Inflammatory macrophage (primary cell): ENCODE measurements at regions not wholly inside any gene's neighbourhood (a gene's known extent, or its start where the extent isn't known, plus 50 kb on each side); places are given as distances from the start of the nearest gene placed in this dataset.

Experiments
- DNase-seq, 2 donors: peaks; one replicate each; pipeline ENCODE4 v3.0.0-alpha.2; 2020 to 2022

DNA sequence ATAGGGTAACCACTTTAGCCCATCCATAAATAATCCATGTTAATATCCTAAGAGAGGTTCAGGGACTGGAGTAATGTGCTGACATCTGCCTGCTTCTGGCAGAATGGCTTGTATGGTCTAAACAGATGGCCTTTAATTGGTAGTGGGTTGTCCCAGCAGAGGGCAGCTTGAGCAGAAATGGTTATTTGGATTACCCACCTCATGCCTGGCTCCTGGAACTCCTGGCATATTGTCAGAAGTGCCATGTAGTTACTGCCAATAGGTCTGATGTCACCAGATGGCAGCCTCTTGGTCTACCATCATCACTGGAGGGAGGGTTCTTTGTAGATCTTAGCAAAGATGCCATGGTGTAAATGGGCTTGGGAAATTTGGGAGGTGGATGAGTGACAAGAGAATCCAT is 157.5 kb upstream of the SOX9 start:
- no peak for DNase-seq

- DNase-seq: no peak
These were observed 157.0 kb upstream of the SOX9 start for GRCh38 chr17:71963791-71964190.

DNA sequence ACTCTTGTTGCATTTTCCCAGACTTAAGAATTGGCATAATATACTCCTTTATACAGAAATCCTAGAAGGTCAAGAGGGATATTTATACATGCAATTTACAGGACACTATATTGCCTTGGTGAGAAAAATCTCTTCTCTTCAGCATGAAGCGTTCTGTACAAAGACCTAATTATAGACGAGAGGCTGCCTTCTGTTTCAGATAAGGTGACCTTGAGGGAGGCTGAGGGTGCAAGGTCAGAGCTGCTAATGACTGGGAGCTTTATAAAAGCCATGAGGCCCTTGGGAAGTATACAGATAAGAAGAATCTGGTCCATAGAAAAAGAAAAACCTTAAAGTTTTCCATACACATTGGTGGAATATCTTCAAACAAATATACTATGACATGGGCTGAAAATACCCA is 156.3 kb upstream of the SOX9 start:
- DNase-seq: no peak

DNA sequence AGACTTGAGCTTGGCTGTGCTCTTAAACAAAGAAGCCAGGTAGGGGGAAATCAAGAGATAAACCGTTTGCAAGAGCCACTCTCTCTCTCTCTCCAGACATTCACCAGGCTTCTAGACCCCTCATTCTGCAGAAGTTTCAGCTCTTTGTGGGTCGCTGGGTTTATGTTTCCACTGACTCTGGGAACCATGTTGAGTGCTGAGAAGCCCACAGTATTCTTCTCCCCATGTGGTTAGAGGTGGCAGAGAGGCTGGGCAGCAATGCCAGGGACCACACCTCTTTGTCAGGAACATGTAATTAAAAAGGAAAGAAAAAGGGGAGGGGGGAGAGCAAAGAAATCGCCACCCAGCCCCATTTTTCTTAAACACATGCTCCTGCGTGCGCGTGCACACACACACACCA is 154.8 kb upstream of the SOX9 start:
- no peak for DNase-seq

DNA sequence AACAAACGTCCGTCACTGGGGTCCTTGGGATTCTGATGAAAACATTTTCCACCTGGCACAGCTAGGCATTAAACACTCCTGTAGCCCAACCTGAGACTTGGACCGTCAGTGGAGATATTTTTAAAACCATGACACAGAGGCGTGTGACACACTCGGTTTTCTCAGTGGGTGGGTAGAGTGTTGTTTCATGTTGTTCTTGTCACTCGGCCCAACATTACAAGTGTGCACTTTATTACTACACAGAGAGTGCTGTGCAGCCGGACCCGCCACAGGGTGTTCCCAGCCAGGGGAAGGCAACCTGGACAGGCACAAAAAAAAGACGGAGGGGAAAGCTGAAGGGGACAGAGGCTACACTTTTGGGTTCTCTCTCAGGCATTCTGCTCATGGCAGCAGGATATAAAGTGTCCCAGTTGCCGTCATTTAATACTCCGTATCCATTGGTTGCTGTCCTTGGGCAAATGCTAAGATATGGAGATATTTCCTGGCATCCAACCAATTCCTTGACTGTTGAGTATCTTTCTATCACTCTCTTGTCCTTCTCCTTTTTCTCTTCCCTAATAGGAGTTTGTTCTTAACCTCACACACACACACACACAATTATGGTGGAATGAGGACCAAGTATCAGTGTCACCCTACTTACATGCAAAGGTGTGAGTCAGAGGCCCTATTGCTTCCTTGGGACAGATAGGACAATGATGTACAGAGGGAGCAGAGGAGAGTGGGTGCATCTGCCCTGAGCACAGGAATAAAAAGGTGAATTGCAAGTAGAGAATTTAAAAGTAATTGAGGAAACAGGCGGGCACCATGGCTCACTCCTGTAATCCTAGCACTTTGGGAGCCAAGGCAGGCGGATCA is 154.1 kb upstream of the SOX9 start:
- no peak for DNase-seq

DNA sequence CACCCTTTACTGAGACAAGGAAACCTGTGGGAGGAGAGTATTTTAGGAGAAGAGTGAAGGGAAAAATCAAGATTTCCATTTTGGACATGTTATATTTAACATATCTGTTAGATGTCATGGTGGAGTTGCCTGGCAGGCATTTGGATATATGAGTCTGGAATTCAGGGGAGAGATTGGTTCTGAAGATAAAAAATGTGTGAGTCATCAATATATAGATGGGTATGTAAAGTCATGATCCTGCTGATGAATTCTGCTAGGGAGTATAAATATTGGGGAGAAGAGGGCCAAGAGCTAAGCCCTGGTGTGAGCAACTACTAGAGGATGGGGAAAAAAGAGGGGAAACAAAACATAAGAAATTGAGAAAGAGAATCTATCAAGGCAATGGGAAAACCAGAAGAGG is 151.3 kb upstream of the SOX9 start:
- no peak for DNase-seq

GRCh38 chr17:71970312-71970711 is 150.5 kb upstream of the SOX9 start:
- DNase-seq: no peak

DNA sequence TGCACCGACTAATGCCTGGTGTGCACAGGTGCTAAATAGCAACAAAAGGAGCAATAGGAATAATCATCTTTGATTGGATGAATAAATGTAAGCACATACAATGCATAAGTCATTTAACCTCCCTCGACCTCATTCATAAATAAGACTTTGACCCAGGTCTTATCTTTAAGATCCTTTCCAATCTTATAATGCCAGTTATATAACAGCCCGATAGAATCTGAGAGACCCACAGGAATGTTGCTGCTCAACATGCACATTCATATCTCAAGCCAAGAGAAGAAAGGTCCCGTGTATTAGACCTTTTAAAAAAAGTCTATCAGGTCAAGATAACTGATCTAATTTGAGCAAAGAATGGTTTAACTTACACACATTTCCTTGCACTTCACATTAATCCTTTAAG is 146.8 kb upstream of the SOX9 start:
- DNase-seq: no peak

DNA sequence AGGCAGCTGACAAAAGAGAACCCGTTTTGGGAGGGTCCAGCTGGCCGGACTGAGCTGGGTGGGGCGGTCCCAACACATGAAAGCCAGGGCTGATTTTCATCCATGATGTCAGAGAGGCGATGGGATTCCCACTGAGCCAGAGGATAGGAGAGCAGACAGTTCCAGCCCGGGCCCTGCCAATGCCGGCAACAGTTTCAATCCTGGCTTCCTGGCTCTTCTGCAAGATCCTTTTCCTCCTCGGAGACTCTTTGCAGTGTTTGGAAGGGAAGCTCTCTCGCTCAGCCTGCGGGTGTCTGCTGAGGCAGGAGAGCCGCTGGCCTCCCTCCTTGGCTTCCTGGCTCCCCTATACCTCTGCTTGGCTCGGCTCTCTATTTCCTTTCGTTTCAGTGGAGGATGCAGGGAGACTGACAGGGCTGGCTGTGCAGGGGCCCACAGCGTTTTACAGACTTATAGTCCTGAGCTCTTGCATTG is 145.5 kb upstream of the SOX9 start:
- no peak for DNase-seq

DNA sequence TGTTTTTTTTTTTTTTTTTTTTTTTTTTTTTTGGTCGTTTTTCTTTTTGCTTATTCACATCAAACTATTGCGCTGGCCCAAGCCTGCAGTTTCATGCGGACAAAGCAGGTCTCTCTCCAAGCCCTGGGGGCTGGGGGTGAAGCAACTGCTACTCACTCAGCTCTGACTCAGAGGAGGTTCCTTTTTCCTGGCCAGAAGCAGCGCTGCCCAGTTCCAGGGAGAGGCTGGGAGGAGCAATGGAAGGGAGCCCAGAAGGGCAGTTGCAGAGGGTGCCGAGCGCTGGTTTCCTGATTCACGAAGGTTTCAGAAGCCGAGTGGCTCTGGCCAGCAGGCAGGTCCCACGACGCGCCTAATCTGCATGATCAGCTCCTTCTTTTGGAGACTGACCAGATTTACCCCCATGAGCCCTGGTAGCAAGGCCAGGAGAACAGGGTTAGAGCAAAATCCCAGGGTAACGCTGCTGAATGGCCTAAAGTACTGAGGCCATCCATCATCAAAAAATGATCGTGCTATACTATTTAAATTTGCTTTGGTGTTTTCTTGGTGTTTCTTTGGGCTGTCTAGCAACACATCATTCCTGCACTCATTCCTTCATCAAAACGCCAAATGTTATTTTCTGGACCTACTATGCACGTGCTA is 144.7 kb upstream of the SOX9 start:
- DNase-seq: no peak

DNA sequence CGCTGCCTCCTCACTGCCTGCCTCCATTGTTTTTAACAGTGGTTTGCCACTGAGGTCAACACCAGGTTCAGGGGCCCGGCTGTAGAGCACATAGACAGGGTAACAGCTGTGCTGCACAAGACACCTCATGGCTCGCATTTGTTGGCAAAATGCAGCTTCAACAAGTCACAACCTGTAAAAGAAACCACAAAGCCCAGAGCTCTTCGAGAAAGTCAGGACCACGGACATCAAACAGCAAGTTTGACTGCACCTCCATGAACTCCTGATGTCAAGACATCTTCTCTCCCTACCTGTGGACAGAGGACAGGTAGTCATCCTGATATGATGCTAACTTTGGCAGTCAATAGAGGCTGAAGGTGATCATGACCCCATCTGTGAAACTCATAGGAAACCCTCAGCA is 142.4 kb upstream of the SOX9 start:
- DNase-seq: no peak

GRCh38 chr17:71980171-71980570 is 140.6 kb upstream of the SOX9 start:
- no peak for DNase-seq

DNA sequence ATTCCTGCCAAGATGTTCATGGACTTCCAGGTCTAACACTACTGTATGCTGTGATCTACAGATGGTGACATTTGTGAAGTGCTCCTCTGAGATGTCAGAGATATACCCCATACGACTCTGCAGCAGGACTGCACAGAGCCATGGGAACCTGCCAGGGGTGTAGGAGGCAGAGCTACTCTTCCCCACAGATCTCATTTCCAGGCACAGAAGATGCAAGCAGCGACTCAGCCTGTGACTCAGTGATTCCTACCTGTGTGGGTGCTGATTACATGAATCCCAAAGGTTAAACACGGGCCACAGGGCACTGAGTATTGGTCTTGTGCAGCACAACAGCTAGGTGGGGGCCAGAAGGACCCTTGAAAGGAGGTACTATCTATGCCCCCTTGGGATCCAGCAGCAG is 137.0 kb upstream of the SOX9 start:
- no peak for DNase-seq

DNA sequence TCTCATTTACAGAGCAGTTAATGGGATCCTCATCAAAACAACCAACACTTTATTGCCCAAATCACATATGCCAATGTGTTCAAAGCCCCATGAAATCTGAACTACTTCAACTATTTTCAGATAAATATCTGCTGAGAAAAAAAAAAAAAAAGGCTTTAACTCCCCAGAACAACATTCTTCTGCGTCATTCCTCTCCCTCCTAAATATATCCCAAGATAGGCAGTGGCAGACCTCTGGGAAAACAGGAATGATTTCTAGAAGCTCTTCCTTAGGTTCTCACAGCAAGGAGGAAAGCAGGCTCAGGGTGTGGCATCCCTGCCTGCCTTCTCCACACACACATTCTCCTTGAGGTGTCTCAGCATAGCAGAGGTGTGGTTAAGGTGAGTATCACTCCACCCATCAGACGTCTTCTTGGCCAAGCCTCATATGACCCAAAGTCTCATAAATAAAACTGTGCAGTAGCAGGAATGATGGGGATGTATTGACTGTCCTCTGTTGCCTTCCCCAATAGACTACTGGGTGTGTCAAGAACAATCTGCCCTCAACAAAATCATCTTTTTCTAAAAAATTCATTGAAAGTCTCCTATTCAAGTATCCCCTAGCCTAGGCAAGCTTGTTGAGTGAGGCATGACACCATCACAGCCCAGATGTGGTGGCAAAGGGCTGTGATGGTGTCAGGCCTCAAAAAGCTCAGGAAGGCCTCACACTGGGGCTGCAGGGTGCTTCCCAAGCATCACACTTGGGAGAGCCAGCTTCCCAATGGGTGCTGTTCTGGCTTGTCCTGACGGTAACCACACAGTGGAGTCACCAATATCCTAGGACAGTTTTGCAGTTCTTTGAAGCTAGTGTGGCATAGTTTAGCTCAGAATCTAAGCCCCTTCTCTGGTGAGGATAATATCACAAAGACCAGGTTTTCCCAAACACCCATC is 135.4 kb upstream of the SOX9 start:
- no peak for DNase-seq

DNA sequence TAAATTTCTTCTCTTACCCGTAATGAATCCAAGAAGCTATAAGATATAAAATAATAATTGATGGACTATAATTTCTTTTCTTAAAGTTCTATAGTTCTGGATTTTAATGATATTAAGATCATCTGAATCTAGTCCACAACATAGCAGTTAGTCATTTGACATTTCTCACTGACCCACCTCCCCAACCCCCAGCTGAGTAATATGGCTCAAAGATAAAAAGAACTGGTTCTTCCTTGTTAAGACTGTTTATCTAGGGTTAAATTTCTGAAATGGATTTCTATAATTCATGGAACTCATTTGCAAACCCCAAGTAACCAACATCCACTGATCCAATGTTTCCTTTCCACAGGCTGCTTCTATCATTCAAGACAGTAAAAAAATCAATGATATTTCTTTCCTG is 133.9 kb upstream of the SOX9 start:
- DNase-seq: no peak

DNA sequence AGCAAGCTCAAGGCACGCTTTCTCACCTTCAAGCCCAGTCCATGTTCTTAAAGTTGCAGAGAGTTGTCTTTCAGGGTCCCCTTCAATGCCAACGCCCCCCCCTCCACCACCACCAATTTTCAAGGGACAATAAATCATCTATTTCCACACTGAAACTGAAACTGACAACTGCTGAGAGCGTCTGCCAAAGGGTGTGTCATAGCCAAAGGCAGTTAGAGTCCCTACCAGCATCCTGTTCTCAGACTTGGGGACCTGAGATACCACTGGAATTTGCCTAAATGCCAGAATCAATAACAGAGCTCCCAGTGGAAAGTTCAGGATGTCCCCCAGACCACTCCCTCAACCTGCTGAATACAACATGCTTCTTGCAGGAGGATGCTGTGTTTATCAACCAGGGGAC is 133.2 kb upstream of the SOX9 start:
- no peak for DNase-seq

DNA sequence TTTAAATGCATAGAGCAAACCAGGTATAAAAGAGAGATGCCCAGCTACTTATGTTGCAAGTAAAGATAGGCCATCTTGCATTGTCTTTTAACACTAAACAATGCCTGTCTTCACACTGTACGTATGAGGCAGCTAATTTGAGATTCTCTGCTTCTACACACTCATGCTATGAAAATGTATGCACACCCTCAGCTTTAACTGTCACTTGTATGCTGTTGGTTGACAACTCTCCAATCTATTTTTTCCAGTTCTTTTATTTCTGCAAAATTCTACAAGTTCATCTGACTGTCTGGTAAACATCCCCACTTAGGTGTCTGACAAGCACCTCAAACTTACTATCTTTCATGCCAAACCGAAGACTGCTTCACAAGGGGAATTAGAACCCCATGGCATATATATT is 131.7 kb upstream of the SOX9 start:
- DNase-seq: no peak

GRCh38 chr17:71993363-71993762 is 127.5 kb upstream of the SOX9 start:
- no peak for DNase-seq

GRCh38 chr17:71995590-71995989 is 125.2 kb upstream of the SOX9 start:
- no peak for DNase-seq

DNA sequence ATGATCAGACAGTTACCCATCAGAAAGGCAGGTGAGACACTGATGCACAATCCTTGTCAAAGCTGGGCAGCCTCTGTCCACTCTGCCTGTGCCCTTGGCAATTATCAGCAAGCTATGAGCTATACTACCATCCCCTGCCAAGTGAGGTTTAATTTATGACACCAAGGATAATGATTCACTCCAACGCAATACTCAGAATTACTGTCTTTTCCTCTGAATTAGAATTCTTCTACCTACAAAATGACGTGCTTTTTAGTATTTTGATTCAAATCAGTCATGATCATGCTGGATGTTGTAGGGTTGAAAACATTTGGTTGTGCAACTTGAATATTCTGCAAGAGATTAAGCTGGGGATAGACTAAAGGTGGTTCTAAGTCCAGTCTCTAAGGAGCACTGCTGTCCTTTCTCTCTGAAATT is 116.8 kb upstream of the SOX9 start:
- DNase-seq: no peak

DNA sequence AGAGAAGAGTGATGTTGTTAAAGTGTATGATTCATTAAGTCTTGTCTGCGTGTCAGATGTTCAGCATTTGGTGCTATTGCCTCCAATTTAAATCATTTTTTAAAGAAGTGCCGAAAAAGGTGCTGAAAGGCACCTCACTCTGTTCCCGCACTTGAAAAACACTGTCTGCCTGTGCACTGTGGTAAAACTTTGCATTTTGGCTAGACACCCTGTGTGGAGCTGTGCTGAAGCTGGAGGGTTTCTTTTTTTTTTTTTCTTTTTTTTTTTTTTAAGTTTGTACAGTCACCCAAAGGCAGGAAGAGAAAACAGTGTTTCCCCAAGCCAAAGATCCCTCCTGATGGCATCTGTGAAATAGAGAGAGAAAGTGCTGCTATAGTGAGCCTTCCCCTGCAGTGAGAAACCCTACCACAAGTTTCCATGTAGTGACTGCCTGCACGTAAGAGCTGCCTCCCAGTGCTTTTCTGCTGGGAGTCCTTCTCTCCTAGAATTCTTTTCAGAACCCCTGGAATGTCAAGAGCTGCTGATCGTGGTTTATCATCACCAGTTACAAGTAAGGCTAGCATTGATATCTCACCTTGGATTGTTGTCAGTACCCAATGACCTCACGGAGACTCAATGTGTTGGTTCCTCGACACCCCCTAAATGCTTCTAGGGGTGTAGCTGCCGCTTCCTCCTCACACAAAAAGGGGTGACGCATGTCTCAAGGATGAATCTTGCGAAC is 116.0 kb upstream of the SOX9 start:
- DNase-seq: no peak

GRCh38 chr17:72005332-72006163 is 115.3 kb upstream of the SOX9 start:
- no peak for DNase-seq
